ENCODE measurements at regions not wholly inside any gene's neighbourhood (a gene's known extent, or its start where the extent isn't known, plus 50 kb on each side); places are given as distances from the start of the nearest gene placed in this dataset.

DNA sequence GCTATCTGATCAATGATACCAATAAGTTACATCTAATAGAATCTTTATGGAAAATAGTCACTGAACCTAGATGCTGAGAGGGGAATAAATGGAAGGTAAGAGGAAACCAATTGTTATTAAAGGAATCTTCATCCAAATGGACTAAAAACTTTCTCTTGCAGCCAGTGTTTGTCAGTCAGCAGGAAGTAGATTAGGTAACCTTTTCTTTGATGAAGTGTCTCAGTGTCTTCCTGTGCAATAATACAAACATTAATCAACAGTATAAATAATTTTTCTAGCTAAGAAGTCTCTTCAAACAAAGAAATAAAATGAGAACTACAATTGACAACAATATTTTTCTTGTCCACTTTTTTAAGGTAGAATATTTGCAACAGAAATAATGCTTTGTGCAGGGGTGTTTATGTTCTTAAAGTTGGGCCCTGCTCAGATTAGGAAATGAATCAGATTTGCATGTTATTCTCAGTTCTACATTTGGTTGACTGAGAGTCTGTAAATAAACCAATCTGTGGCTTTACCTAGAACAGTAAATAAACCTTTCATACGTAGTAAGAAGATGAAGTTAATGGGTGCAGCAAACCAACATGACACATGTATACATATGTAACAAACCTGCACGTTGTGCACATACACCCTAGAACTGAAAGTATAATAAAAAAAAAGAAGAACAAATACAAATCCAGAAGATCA, 391.4 kb downstream of the MRPL39 start:
- no peak for TF ChIP-seq POLR2AphosphoS5 (IDR thresholded peaks at IDR 0.05; ENCODE audit: insufficient read depth in 1 of 2, low read depth in 1 of 2)
- TF ChIP-seq, protein P1, sequence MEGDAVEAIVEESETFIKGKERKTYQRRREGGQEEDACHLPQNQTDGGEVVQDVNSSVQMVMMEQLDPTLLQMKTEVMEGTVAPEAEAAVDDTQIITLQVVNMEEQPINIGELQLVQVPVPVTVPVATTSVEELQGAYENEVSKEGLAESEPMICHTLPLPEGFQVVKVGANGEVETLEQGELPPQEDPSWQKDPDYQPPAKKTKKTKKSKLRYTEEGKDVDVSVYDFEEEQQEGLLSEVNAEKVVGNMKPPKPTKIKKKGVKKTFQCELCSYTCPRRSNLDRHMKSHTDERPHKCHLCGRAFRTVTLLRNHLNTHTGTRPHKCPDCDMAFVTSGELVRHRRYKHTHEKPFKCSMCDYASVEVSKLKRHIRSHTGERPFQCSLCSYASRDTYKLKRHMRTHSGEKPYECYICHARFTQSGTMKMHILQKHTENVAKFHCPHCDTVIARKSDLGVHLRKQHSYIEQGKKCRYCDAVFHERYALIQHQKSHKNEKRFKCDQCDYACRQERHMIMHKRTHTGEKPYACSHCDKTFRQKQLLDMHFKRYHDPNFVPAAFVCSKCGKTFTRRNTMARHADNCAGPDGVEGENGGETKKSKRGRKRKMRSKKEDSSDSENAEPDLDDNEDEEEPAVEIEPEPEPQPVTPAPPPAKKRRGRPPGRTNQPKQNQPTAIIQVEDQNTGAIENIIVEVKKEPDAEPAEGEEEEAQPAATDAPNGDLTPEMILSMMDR (IDR thresholded peaks at IDR 0.05): no peak

Data from vagina (tissue), 2 donors.